Sigmoid colon (tissue), 6 donors: ENCODE measurements at regions not wholly inside any gene's neighbourhood (a gene's known extent, or its start where the extent isn't known, plus 50 kb on each side); places are given as distances from the start of the nearest gene placed in this dataset.
"Not testable (repeated sequence)": the region's sequence is repeated elsewhere in the genome, so short reads cannot be mapped to it uniquely, and the experiment has no call there.

Experiments
- DNase-seq: peaks from one replicate; pipeline ENCODE4 v3.0.0-alpha.2; 2019
- H3K27ac ChIP-seq, 4 donors: fragments of 200-600 bp; sonication (generic); one replicate each; pipeline ENCODE4 v1.5.1; 2016 to 2019; ENCODE audit warnings: mild to moderate bottlenecking in 1 of 4
- H3K27me3 ChIP-seq, 3 donors: fragments of 200-600 bp; sonication (generic); one replicate each; pipeline ENCODE4 v1.5.1; 2019; ENCODE audit warnings: mild to moderate bottlenecking in 1 of 3
- H3K36me3 ChIP-seq, 4 donors: fragments of 200-600 bp; sonication (generic); one replicate each; pipeline ENCODE4 v1.5.1; 2016 to 2019
- H3K4me1 ChIP-seq, 4 donors: fragments of 200-600 bp; sonication (generic); one replicate each; pipeline ENCODE4 v1.5.1; 2017 to 2019
- H3K4me3 ChIP-seq, 4 donors: fragments of 200-600 bp; sonication (generic); one replicate each; pipeline ENCODE4 v1.5.1; 2017 to 2019; ENCODE audit warnings: mild to moderate bottlenecking in 2 of 4, moderate library complexity in 1 of 4
- H3K9me3 ChIP-seq, 4 donors: fragments of 200-600 bp in 3 of 4; sonication (generic) in 3 of 4; one replicate each; pipeline versions ENCODE4 v1.5.1 to v1.6.1; 2013 to 2019
- CTCF ChIP-seq, 4 experiments: fragments of 450-650 bp in 3 of 4; fragments of 200-600 bp in 1 of 4; IDR thresholded peaks; one replicate each; pipeline ENCODE4 v1.5.1; 2016 to 2019; ENCODE audit warnings: antibody characterized with exemption in 4 of 4, mild to moderate bottlenecking in 3 of 4, moderate library complexity in 2 of 4
- EP300 ChIP-seq, 4 donors: sonication (generic); formaldehyde crosslinking; IDR thresholded peaks; one replicate each; pipeline ENCODE4 v1.6.1; 2017; ENCODE audit warnings: antibody characterized with exemption in 4 of 4
- POLR2A ChIP-seq, 2 donors: fragments of 450-650 bp; IDR thresholded peaks; one replicate each; pipeline ENCODE4 v1.6.1; 2016; ENCODE audit warnings: antibody characterized with exemption in 2 of 2, mild to moderate bottlenecking in 2 of 2, moderate library complexity in 2 of 2
- POLR2AphosphoS5 ChIP-seq, 4 donors: sonication (generic); formaldehyde crosslinking; IDR thresholded peaks; one replicate each; pipeline ENCODE4 v1.6.1; 2017; ENCODE audit warnings: antibody characterized with exemption in 4 of 4
- WGBS, 2 donors: extraction: QIAGEN DNeasy Blood & Tissue Kit; methylation state at CpG; one replicate each; pipeline ENCODE4 v1.1.7; 2013; 5-methylcytosine and 5-hydroxymethylcytosine counted together
- intact Hi-C: fragments of 100-400 bp; cut with DNase I; formaldehyde crosslinking; loops from one replicate; pipeline ENCODE4 v1.15.1; 2023
- donor health status: healthy with polysubstance abuse.
- donor health status: healthy.

- 78% methylated on average over 2 of the region's 2 CpGs for WGBS, 2 donors
- H3K4me3 ChIP-seq = no peak overlapping the region
- no peak overlapping the region for H3K27ac ChIP-seq
Measured at GRCh38 chr5:92694067-92694466, 887.0 kb downstream of the NR2F1-AS1 start.

GRCh38 chr5:92691955-92692354 is 889.1 kb downstream of the NR2F1-AS1 start:
- H3K27ac ChIP-seq, H3K9me3 ChIP-seq, H3K4me1 ChIP-seq, H3K27me3 ChIP-seq, intact Hi-C loops, DNase-seq, H3K36me3 ChIP-seq, H3K4me3 ChIP-seq: not testable (repeated sequence)
- whole genome bisulfite sequencing, 2 donors = 75 to 89% methylated on average over 5 of the region's 5 CpGs

More at GRCh38 chr5:92694067-92694466, 887.0 kb downstream of the NR2F1-AS1 start:
- Histone ChIP-seq H3K9me3 (no peaks in the 10 kb centered on the region), H3K4me1 (no peaks in the 10 kb centered on the region), H3K36me3 (no peaks in the 10 kb centered on the region), H3K27me3 (no peaks in the 10 kb centered on the region)
- TF ChIP-seq CTCF (IDR thresholded peaks at IDR 0.05) = no peak
- TF ChIP-seq EP300 (IDR thresholded peaks at IDR 0.05) = no peak
- TF ChIP-seq POLR2AphosphoS5 (IDR thresholded peaks at IDR 0.05) = no peak
- no peak for TF ChIP-seq POLR2A (IDR thresholded peaks at IDR 0.05)
- intact Hi-C loops = no loop called here
- no peak for DNase-seq

GRCh38 chr5:92687821-92688722 is 892.9 kb downstream of the NR2F1-AS1 start:
- intact Hi-C loops = no loop called here
- no peaks in the 10 kb centered on the region for H3K27me3 ChIP-seq
- TF ChIP-seq POLR2AphosphoS5 (IDR thresholded peaks at IDR 0.05) = no peak
- no peak for TF ChIP-seq CTCF (IDR thresholded peaks at IDR 0.05)
- TF ChIP-seq EP300 (IDR thresholded peaks at IDR 0.05) = no peak
- no peak for TF ChIP-seq POLR2A (IDR thresholded peaks at IDR 0.05)
- H3K4me1 ChIP-seq = no peaks in the 10 kb centered on the region
- no peak for DNase-seq
- H3K9me3 ChIP-seq = no peaks in the 10 kb centered on the region
- H3K4me3 ChIP-seq = no peak overlapping the region
- WGBS, 2 donors = 40 to 50% methylated on average over 8 of the region's 8 CpGs
- H3K27ac ChIP-seq = no peak overlapping the region
- no peaks in the 10 kb centered on the region for H3K36me3 ChIP-seq

- Histone ChIP-seq H3K4me3 (no peak overlapping the region), H3K27ac (no peak overlapping the region), H3K36me3 (no peaks in the 10 kb centered on the region), H3K27me3 (no peaks in the 10 kb centered on the region), H3K9me3 (no peaks in the 10 kb centered on the region), H3K4me1 (no peaks in the 10 kb centered on the region)
- TF ChIP-seq POLR2A (IDR thresholded peaks at IDR 0.05) = no peak
- TF ChIP-seq CTCF (IDR thresholded peaks at IDR 0.05) = peak in 1 of 4 experiments; percentile 14
- no peak for DNase-seq
- intact Hi-C loops = no loop called here
- WGBS, 2 donors = 67 to 73% methylated on average over 2 of the region's 2 CpGs
Measured at GRCh38 chr5:92678640-92679039, 902.4 kb downstream of the NR2F1-AS1 start.

GRCh38 chr5:92676215-92677165 is 904.5 kb downstream of the NR2F1-AS1 start:
- intact Hi-C loops = no loop called here
- Histone ChIP-seq H3K27ac (no peak overlapping the region), H3K27me3 (no peaks in the 10 kb centered on the region), H3K9me3 (no peaks in the 10 kb centered on the region), H3K4me3 (no peak overlapping the region), H3K36me3 (no peaks in the 10 kb centered on the region), H3K4me1 (no peaks in the 10 kb centered on the region)
- no peak for TF ChIP-seq POLR2AphosphoS5 (IDR thresholded peaks at IDR 0.05)
- TF ChIP-seq CTCF (IDR thresholded peaks at IDR 0.05) = no peak
- no peak for TF ChIP-seq POLR2A (IDR thresholded peaks at IDR 0.05)
- TF ChIP-seq EP300 (IDR thresholded peaks at IDR 0.05) = no peak
- DNase-seq = no peak
- WGBS, 2 donors = 79 to 85% methylated on average over 8 of the region's 8 CpGs
